HG03575 (cell line): ENCODE measurements at regions not wholly inside any gene's neighbourhood (a gene's known extent, or its start where the extent isn't known, plus 50 kb on each side); places are given as distances from the start of the nearest gene placed in this dataset.
"Not testable (repeated sequence)": the region's sequence is repeated elsewhere in the genome, so short reads cannot be mapped to it uniquely, and the experiment has no call there.

Experiments used
- ATAC-seq: cut with Tn5 transposase; IDR thresholded peaks from one replicate; pipeline ENCODE4 v1.9.1; 2021; ENCODE audit not compliant: unreplicated experiment, insufficient number of reproducible peaks, low FRiP score; ENCODE audit errors: extremely low read depth

- ATAC-seq, result no peak
Measured at GRCh38 chr2:187208199-187208785, 239.8 kb downstream of the CALCRL start.

GRCh38 chr2:187207126-187207525, 240.9 kb downstream of the CALCRL start:
- no peak for ATAC-seq

- ATAC-seq, result no peak
Measured at GRCh38 chr2:187206471-187206870, 241.6 kb downstream of the CALCRL start.

- ATAC-seq, result no peak
Measured at GRCh38 chr2:187206071-187206470, 242.0 kb downstream of the CALCRL start.

GRCh38 chr2:187198136-187198535, 249.9 kb downstream of the CALCRL start:
- ATAC-seq, result no peak

- ATAC-seq, result no peak
Measured at GRCh38 chr2:187194049-187194448, 254.0 kb downstream of the CALCRL start.

GRCh38 chr2:187188783-187189631, 259.0 kb downstream of the CALCRL start:
- no peak for ATAC-seq

- ATAC-seq, result no peak
Measured at GRCh38 chr2:187187519-187187918, 260.5 kb downstream of the CALCRL start.

GRCh38 chr2:187180529-187180928, 267.5 kb downstream of the CALCRL start:
- no peak for ATAC-seq

GRCh38 chr2:187178876-187179275, 269.2 kb downstream of the CALCRL start:
- ATAC-seq, result not testable (repeated sequence)

GRCh38 chr2:187177253-187177652, 270.8 kb downstream of the CALCRL start:
- ATAC-seq, result no peak

- no peak for ATAC-seq
Measured at GRCh38 chr2:187174582-187174981, 273.5 kb downstream of the CALCRL start.

- ATAC-seq, result no peak
Measured at GRCh38 chr2:187171318-187171717, 276.7 kb downstream of the CALCRL start.

GRCh38 chr2:187169864-187170263, 278.2 kb downstream of the CALCRL start:
- no peak for ATAC-seq

GRCh38 chr2:187168720-187169713, 279.0 kb downstream of the CALCRL start:
- ATAC-seq, result peak; percentile 63

- ATAC-seq, result no peak
Measured at GRCh38 chr2:187167491-187167890, 280.6 kb downstream of the CALCRL start.

- no peak for ATAC-seq
Measured at GRCh38 chr2:187165936-187166610, 282.0 kb downstream of the CALCRL start.

GRCh38 chr2:187158452-187158851, 289.6 kb downstream of the CALCRL start:
- ATAC-seq, result no peak

- no peak for ATAC-seq
Measured at GRCh38 chr2:187157046-187157445, 291.0 kb downstream of the CALCRL start.
